Neural cell (in vitro differentiated cells): ENCODE measurements at regions not wholly inside any gene's neighbourhood (a gene's known extent, or its start where the extent isn't known, plus 50 kb on each side); places are given as distances from the start of the nearest gene placed in this dataset.

ENCODE experiments used
- CTCF ChIP-seq: fragments of 450-650 bp; IDR thresholded peaks from 2 replicates; pipeline ENCODE4 v1.5.1; 2014; ENCODE audit warnings: antibody characterized with exemption, mild to moderate bottlenecking, moderate library complexity; ENCODE audit not compliant: poor library complexity, severe bottlenecking
- EP300 ChIP-seq: fragments of 450-650 bp; conservative IDR thresholded peaks from 2 replicates; pipeline ENCODE4 v1.6.1; 2014; ENCODE audit warnings: antibody characterized with exemption, mild to moderate bottlenecking, moderate library complexity; ENCODE audit not compliant: poor library complexity, severe bottlenecking
- EZH2 ChIP-seq: fragments of 200-600, 300-800 bp; shearing (Covaris generic), sonication (generic); IDR thresholded peaks from 2 replicates; pipeline ENCODE4 v1.6.1; 2014; ENCODE audit warnings: antibody characterized with exemption, low read length, borderline replicate concordance, mild to moderate bottlenecking; ENCODE audit not compliant: insufficient read depth, poor library complexity, severe bottlenecking
- REST ChIP-seq: IDR thresholded peaks from 2 replicates; pipeline ENCODE4 v1.6.1; 2012; ENCODE audit warnings: borderline replicate concordance
- SMC3 ChIP-seq: fragments of 450-650 bp; conservative IDR thresholded peaks from 2 replicates; pipeline ENCODE4 v1.6.1; 2014; ENCODE audit warnings: antibody characterized with exemption, mild to moderate bottlenecking, moderate library complexity; ENCODE audit not compliant: poor library complexity

- TF ChIP-seq CTCF, result no peak
- TF ChIP-seq EZH2, result no peak
- no peak for TF ChIP-seq EP300
- TF ChIP-seq REST, result no peak
- no peak for TF ChIP-seq SMC3
These were observed 391.9 kb upstream of the CHD6 start for GRCh38 chr20:42010090-42010489.
